GM12878 (cell line): ENCODE measurements at regions not wholly inside any gene's neighbourhood (a gene's known extent, or its start where the extent isn't known, plus 50 kb on each side); places are given as distances from the start of the nearest gene placed in this dataset.
A peak's percentile ranks its signal among the peaks of the same experiment; 100 is the strongest.

Experiments
- ATAC-seq: fragments of 200-7000 bp; cut with Tn5 transposase; 3 replicates; pipeline ENCODE4 v1.9.1; 2020; ENCODE audit warnings: mild to moderate bottlenecking, moderate library complexity
- BruUV-seq: library from RNA; stranded (reverse); fragments of 400-500 nt; replicated peaks from 2 replicates; lab custom pipeline; 2021; lab: Mats Ljungman, UMichigan
- CTCF ChIA-PET: fragments of 300-600 bp; sonication (Branson Sonifier 250); formaldehyde crosslinking; extraction: SDS; loops from one replicate; lab custom pipeline; 2021; ENCODE audit warnings: inconsistent platforms; lab: Yijun Ruan, JAX
- POLR2A ChIA-PET: fragments of 350-600 bp; formaldehyde crosslinking; extraction: SDS; loops from one replicate; lab custom pipeline; 2021; ENCODE audit warnings: inconsistent platforms; lab: Charles Lee
- RAD21 ChIA-PET: fragments of 300-600 bp; sonication (Branson Sonifier 250); formaldehyde crosslinking; loops from one replicate; lab custom pipeline; 2023; ENCODE audit warnings: antibody characterized with exemption; ENCODE audit not compliant: unreplicated experiment; lab: Charles Lee
- SMC1A ChIA-PET: fragments of 300-600 bp; sonication (Branson Sonifier 250); formaldehyde crosslinking; loops from one replicate; lab custom pipeline; 2023; ENCODE audit not compliant: unreplicated experiment, uncharacterized antibody; lab: Charles Lee
- DNase-seq: peaks from one replicate; pipeline ENCODE4 v3.0.0-alpha.2; 2011; ENCODE audit warnings: low read depth, low spot score
- FAIRE-seq: peaks from 3 replicates; lab custom pipeline; 2011; peaks lifted over from hg19 to GRCh38; lab: Jason Lieb, UNC
- H2AFZ ChIP-seq: 2 replicates; pipeline ENCODE4 v1.6.0; 2011; ENCODE audit warnings: low read depth, low read length, control low read depth; ENCODE audit not compliant: control insufficient read depth
- H3K27ac ChIP-seq: 2 replicates; pipeline ENCODE4 v1.5.1; 2011; ENCODE audit warnings: control low read depth; ENCODE audit not compliant: control insufficient read depth, insufficient read depth
- H3K27me3 ChIP-seq, 2 experiments: replicated peaks in 1 of 2; 2 replicates each; pipeline versions ENCODE4 v1.6.0 to v1.6.1; 2011; ENCODE audit warnings: low read length in 1 of 2; ENCODE audit not compliant: control insufficient read depth in 2 of 2, insufficient read depth in 2 of 2
- H3K36me3 ChIP-seq, 2 experiments: 2 replicates each; pipeline ENCODE4 v1.5.1; 2011; ENCODE audit warnings: low read length in 1 of 2; ENCODE audit not compliant: control insufficient read depth in 2 of 2, insufficient read depth in 2 of 2
- H3K4me1 ChIP-seq: 2 replicates; pipeline ENCODE4 v1.6.1; 2011; ENCODE audit warnings: mild to moderate bottlenecking, low read length, moderate library complexity, mixed read lengths; ENCODE audit not compliant: control insufficient read depth, insufficient read depth
- H3K4me2 ChIP-seq: 2 replicates; pipeline ENCODE4 v1.6.0; 2011; ENCODE audit warnings: control low read depth; ENCODE audit not compliant: control insufficient read depth, insufficient read depth
- H3K4me3 ChIP-seq: fragments of 200-600 bp; sonication (generic); 2 replicates; pipeline ENCODE4 v1.5.1; 2016
- H3K79me2 ChIP-seq: 2 replicates; pipeline ENCODE4 v1.6.0; 2011; ENCODE audit warnings: low read length; ENCODE audit not compliant: control insufficient read depth, insufficient read depth
- H3K9ac ChIP-seq: 2 replicates; pipeline ENCODE4 v1.8.0; 2011; ENCODE audit warnings: low read length, control low read depth, mixed read lengths; ENCODE audit not compliant: control insufficient read depth, insufficient read depth
- H3K9me3 ChIP-seq: replicated peaks from 3 replicates; pipeline ENCODE4 v1.5.1; 2011; ENCODE audit warnings: mild to moderate bottlenecking, low read length; ENCODE audit not compliant: control insufficient read depth, insufficient read depth
- H4K20me1 ChIP-seq: 2 replicates; pipeline ENCODE4 v1.6.0; 2011; ENCODE audit not compliant: control insufficient read depth, insufficient read depth
- BRCA1 ChIP-seq: IDR thresholded peaks from 2 replicates; pipeline ENCODE4 v1.6.1; 2011; ENCODE audit warnings: low read depth, low read length, improper control_type of control experiment
- CEBPZ ChIP-seq: fragments of 150-350 bp; IDR thresholded peaks from 2 replicates; pipeline ENCODE4 v1.6.1; 2016; ENCODE audit warnings: low read depth, low read length
- CTCF ChIP-seq, 3 experiments: IDR thresholded peaks in 2 of 3; conservative IDR thresholded peaks in 1 of 3; 2 replicates each; pipeline ENCODE4 v1.5.1; 2011; ENCODE audit warnings: low read depth in 3 of 3, low read length in 3 of 3, mild to moderate bottlenecking in 3 of 3, control low read depth in 2 of 3, moderate library complexity in 2 of 3, inconsistent platforms in 1 of 3, mixed read lengths in 1 of 3; ENCODE audit not compliant: control insufficient read depth in 2 of 3, insufficient read depth in 1 of 3; ENCODE audit errors: extremely low read depth in 1 of 3
- REST ChIP-seq: IDR thresholded peaks from 2 replicates; pipeline ENCODE4 v1.6.1; 2012; ENCODE audit warnings: mild to moderate bottlenecking, low read depth, low read length
- WGBS: methylation state at CpG from one replicate; pipeline ENCODE4 v1.1.6; 2016; ENCODE audit warnings: low lambda C conversion rate; ENCODE audit not compliant: insufficient replicate concordance, insufficient coverage; ENCODE audit errors: missing lambda C conversion rate; 5-methylcytosine and 5-hydroxymethylcytosine counted together
- in situ Hi-C: fragments of 300-500 bp; cut with MboI; formaldehyde crosslinking; loops from 9 replicates; pipeline ENCODE4 v1.14.3; 2018; ENCODE audit warnings: mixed read lengths
- intact Hi-C: fragments of 100-400 bp; cut with micrococcal nuclease; formaldehyde crosslinking; loops from one replicate; pipeline ENCODE4 v1.14.2; 2022; ENCODE audit not compliant: unreplicated experiment

GRCh38 chr6:120005292-120005976, 655.9 kb upstream of the MAN1A1 start (continued):
- TF ChIP-seq REST, result no peak
- TF ChIP-seq, all 136 proteins: peak for 0

GRCh38 chr6:119986934-119987549, 637.5 kb upstream of the MAN1A1 start:
- ChIA-PET RAD21 (no interaction called here), CTCF (interaction anchor here (0.7 to 1.9 kb wide), 2 partner anchors 16 to 814 kb away, joined by 3 to 4 read pairs; no protein-coding TSS in a partner anchor), POLR2A (no interaction called here)
- H4K20me1 ChIP-seq, result no peaks in the 10 kb centered on the region
- no peak overlapping the region for H3K4me2 ChIP-seq
- no peak overlapping the region for H3K27ac ChIP-seq
- H2AFZ ChIP-seq, result no peak overlapping the region
- H3K9me3 ChIP-seq, result no peaks in the 10 kb centered on the region
- H3K36me3 ChIP-seq, result no peaks in the 10 kb centered on the region
- H3K9ac ChIP-seq, result no peak overlapping the region
- ATAC-seq (peak; percentile 70), FAIRE-seq (no peak), DNase-seq (no peak)
- 9% methylated on average over 3 of the region's 3 CpGs for WGBS
- no peak overlapping the region for H3K4me3 ChIP-seq
- no peak for TF ChIP-seq CEBPZ
- TF ChIP-seq BRCA1, result no peak
- TF ChIP-seq CTCF (IDR thresholded peaks at IDR 0.05 in 2 of 3, conservative IDR thresholded peaks at IDR 0.05 in 1 of 3; ENCODE audit: control insufficient read depth in 2 of 3, extremely low read depth in 1 of 3, insufficient read depth in 1 of 3, low read depth in 3 of 3, low read length in 3 of 3), result 0 out of 6 replicates have a peak, but pooled peaks of 1 of the 3 experiments have one; percentile 10
- TF ChIP-seq, all 136 proteins: peak for 1
- no peaks in the 10 kb centered on the region for H3K4me1 ChIP-seq
- H3K79me2 ChIP-seq, result no peaks in the 10 kb centered on the region
- H3K27me3 ChIP-seq, result no peaks in the 10 kb centered on the region; a peak in 1 of 4 replicates
- in situ Hi-C loops (no loop called here), intact Hi-C loops (no loop called here)
- no TSS peak for BruUV-seq
- SMC1A ChIA-PET, result interaction anchor here (1.2 kb wide), 1 partner anchor 16 kb away, joined by 3 read pairs; no protein-coding TSS in a partner anchor
